A673 (cell line): ENCODE measurements at regions not wholly inside any gene's neighbourhood (a gene's known extent, or its start where the extent isn't known, plus 50 kb on each side); places are given as distances from the start of the nearest gene placed in this dataset.

Source experiments
- BruUV-seq: library from RNA; stranded (reverse); fragments of 400-500 nt; replicated peaks from 2 replicates; lab custom pipeline; 2021; lab: Mats Ljungman, UMichigan
- CTCF ChIA-PET: fragments of 300-600 bp; sonication (Branson Sonifier 250); formaldehyde crosslinking; loops from one replicate; lab custom pipeline; 2022; ENCODE audit warnings: antibody characterized with exemption; lab: Charles Lee
- POLR2A ChIA-PET: fragments of 300-600 bp; sonication (Branson Sonifier 250); formaldehyde crosslinking; loops from one replicate; lab custom pipeline; 2022; ENCODE audit warnings: antibody characterized with exemption; ENCODE audit not compliant: low non-redundant PET; lab: Charles Lee
- DNase-seq: peaks from one replicate; pipeline ENCODE4 v3.0.0-alpha.2; 2015; ENCODE audit warnings: low spot score
- H3K27ac ChIP-seq: fragments of 200-600 bp; sonication (generic); 2 replicates; pipeline ENCODE4 v1.5.1; 2016; ENCODE audit warnings: mixed run types, low read depth, mild to moderate bottlenecking, mixed read lengths, antibody characterized with exemption, low read length; ENCODE audit not compliant: poor library complexity, severe bottlenecking
- H3K27me3 ChIP-seq: fragments of 200-600 bp; sonication (generic); replicated peaks from 2 replicates; pipeline ENCODE4 v1.6.1; 2017; ENCODE audit warnings: mixed run types, low read depth, mild to moderate bottlenecking, mixed read lengths, antibody characterized with exemption, low read length; ENCODE audit not compliant: insufficient read depth, poor library complexity
- H3K36me3 ChIP-seq: fragments of 200-600 bp; sonication (generic); 2 replicates; pipeline ENCODE4 v1.6.1; 2016; ENCODE audit warnings: mixed run types, mild to moderate bottlenecking, mixed read lengths, antibody characterized with exemption, low read length; ENCODE audit not compliant: insufficient read depth, poor library complexity, severe bottlenecking
- H3K4me1 ChIP-seq: fragments of 200-600 bp; sonication (generic); 2 replicates; pipeline ENCODE4 v1.6.1; 2017; ENCODE audit warnings: mixed run types, mild to moderate bottlenecking, mixed read lengths, antibody characterized with exemption, low read length; ENCODE audit not compliant: insufficient read depth, poor library complexity, severe bottlenecking
- H3K4me3 ChIP-seq: fragments of 200-600 bp; sonication (generic); 2 replicates; pipeline ENCODE4 v1.5.1; 2016; ENCODE audit warnings: low read depth, mixed run types, mild to moderate bottlenecking, mixed read lengths, low read length; ENCODE audit not compliant: poor library complexity, severe bottlenecking
- H3K9me3 ChIP-seq: fragments of 200-600 bp; sonication (generic); 2 replicates; pipeline ENCODE4 v1.6.1; 2016; ENCODE audit warnings: mixed run types, low read depth, mild to moderate bottlenecking, mixed read lengths, antibody characterized with exemption, low read length; ENCODE audit not compliant: poor library complexity, severe bottlenecking
- EZH2 ChIP-seq: fragments of 200-600 bp; sonication (generic); IDR thresholded peaks from 2 replicates; pipeline ENCODE4 v1.6.1; 2017; ENCODE audit warnings: borderline replicate concordance, low read depth, mild to moderate bottlenecking, mixed read lengths, antibody characterized with exemption, low read length; ENCODE audit not compliant: poor library complexity, severe bottlenecking
- intact Hi-C: fragments of 100-400 bp; cut with micrococcal nuclease; formaldehyde crosslinking; loops from one replicate; pipeline ENCODE4 v1.10.0; 2022; ENCODE audit not compliant: unreplicated experiment
- TF ChIP-seq, protein P1 (sequence below): fragments of 300-800, 200-600 bp; sonication (generic); conservative IDR thresholded peaks from 2 replicates; pipeline ENCODE4 v1.5.1; 2017; ENCODE audit warnings: low read depth, mild to moderate bottlenecking, antibody characterized with exemption, low read length, moderate library complexity, mixed read lengths

DNA sequence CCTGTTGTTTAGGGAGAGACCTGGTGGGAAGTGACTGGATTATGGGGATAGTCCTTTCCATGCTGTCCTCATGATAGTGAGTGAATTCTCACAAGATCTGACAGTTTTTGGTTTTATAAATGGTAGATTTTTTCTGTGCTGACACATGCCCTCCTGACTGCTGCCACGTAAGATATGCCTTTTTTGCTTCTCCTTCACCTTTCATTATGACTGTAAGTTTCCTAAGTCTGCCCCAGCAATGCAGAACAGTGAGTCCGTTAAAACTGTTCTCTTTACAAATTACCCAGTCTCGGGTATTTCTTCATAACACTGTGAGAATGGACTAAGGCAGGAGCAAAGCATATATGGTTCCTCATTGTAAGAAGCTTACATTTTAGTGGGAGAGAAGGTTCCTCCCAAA, 1727.2 kb downstream of the NCAM2 start:
- Histone ChIP-seq H3K27ac (no peak overlapping the region), H3K4me1 (no peaks in the 10 kb centered on the region), H3K27me3 (no peaks in the 10 kb centered on the region), H3K36me3 (no peaks in the 10 kb centered on the region), H3K9me3 (peaks cover 17% of the 10 kb centered on the region), H3K4me3 (no peak overlapping the region)
- TF ChIP-seq EZH2 = no peak
- TF ChIP-seq, protein P1, sequence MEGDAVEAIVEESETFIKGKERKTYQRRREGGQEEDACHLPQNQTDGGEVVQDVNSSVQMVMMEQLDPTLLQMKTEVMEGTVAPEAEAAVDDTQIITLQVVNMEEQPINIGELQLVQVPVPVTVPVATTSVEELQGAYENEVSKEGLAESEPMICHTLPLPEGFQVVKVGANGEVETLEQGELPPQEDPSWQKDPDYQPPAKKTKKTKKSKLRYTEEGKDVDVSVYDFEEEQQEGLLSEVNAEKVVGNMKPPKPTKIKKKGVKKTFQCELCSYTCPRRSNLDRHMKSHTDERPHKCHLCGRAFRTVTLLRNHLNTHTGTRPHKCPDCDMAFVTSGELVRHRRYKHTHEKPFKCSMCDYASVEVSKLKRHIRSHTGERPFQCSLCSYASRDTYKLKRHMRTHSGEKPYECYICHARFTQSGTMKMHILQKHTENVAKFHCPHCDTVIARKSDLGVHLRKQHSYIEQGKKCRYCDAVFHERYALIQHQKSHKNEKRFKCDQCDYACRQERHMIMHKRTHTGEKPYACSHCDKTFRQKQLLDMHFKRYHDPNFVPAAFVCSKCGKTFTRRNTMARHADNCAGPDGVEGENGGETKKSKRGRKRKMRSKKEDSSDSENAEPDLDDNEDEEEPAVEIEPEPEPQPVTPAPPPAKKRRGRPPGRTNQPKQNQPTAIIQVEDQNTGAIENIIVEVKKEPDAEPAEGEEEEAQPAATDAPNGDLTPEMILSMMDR = no peak
- ChIA-PET POLR2A (no interaction called here), CTCF (no interaction called here)
- BruUV-seq = no TSS peak
- intact Hi-C loops = no loop called here
- DNase-seq = no peak

DNA sequence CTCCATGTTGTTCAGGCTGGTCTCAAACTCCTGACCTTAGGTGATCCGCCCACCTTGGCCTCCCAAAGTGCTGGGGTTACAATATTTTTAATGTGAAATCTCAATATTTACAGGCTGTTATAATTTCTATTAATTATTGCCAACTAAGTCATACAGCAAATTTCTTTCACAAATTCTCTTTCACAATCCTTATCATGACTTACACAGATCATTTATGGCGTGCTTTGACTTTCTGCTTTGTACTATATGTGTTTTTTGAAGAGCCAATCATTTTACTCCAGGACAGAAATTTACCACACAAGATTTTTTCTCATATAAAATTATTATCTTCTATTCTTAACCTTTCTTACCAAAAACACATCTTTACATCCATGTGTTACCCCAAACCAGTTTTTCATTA, 1729.9 kb downstream of the NCAM2 start:
- Histone ChIP-seq H3K36me3 (no peaks in the 10 kb centered on the region), H3K9me3 (peaks cover 17% of the 10 kb centered on the region)
- POLR2A ChIA-PET = no interaction called here

DNA sequence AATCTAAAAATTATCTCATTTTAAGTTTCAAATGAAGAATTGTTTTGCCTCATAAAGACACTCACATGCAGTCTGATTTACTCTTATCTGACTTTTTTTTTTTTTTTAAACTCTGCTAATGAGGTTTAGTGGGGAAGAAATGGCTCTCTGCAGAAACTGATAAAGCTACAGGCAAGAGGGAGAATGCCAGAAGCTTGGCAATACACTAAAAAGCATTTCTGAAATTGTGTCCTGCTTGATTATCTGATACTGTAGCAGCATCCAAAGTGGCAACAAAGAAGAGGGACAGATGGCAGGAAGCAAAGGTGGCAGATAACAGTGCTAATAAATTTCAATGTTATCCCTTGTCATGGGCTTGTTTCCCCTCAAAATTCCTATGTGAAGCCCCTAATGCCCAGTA, 1744.9 kb downstream of the NCAM2 start:
- ChIA-PET CTCF (no interaction called here), POLR2A (no interaction called here)
- no peak for DNase-seq
- H3K27me3 ChIP-seq = no peaks in the 10 kb centered on the region
- no peak overlapping the region for H3K4me3 ChIP-seq
- H3K36me3 ChIP-seq = no peaks in the 10 kb centered on the region
- H3K9me3 ChIP-seq = peaks cover 2% of the 10 kb centered on the region
- TF ChIP-seq, protein P1 = no peak
- TF ChIP-seq EZH2 = no peak
- H3K4me1 ChIP-seq = no peaks in the 10 kb centered on the region
- no TSS peak for BruUV-seq
- no peak overlapping the region for H3K27ac ChIP-seq
- intact Hi-C loops = no loop called here

More for the DNA sequence above, 1729.9 kb downstream of the NCAM2 start:
- TF ChIP-seq EZH2 = no peak
- TF ChIP-seq, protein P1 = no peak
- no TSS peak for BruUV-seq
- intact Hi-C loops = no loop called here
- DNase-seq = no peak
- Histone ChIP-seq H3K27me3 (no peaks in the 10 kb centered on the region), H3K4me3 (no peak overlapping the region), H3K4me1 (no peaks in the 10 kb centered on the region), H3K27ac (no peak overlapping the region)
- CTCF ChIA-PET = no interaction called here
